ENCODE measurements at regions not wholly inside any gene's neighbourhood (a gene's known extent, or its start where the extent isn't known, plus 50 kb on each side); places are given as distances from the start of the nearest gene placed in this dataset.

GRCh38 chr4:14452764-14453163, 549.5 kb upstream of the CPEB2 start:
- no peaks in the 10 kb centered on the region for H3K9me3 Mint-ChIP-seq
- DNase-seq (ENCODE audit: low spot score), result no peak
- no peaks in the 10 kb centered on the region for H3K36me3 Mint-ChIP-seq (ENCODE audit: low read depth)
- no peaks in the 10 kb centered on the region for H3K4me1 Mint-ChIP-seq (ENCODE audit: low read depth)
- no peak overlapping the region for H3K27ac Mint-ChIP-seq
- no peak overlapping the region for H3K4me3 Mint-ChIP-seq (ENCODE audit: low read depth)
- intact Hi-C loops (cut with micrococcal nuclease), result no loop called here
- H3K27me3 Mint-ChIP-seq (ENCODE audit: low read depth), result no peaks in the 10 kb centered on the region

GRCh38 chr4:14458463-14458862, 543.8 kb upstream of the CPEB2 start:
- H3K9me3 Mint-ChIP-seq, result no peaks in the 10 kb centered on the region
- intact Hi-C loops (cut with micrococcal nuclease), result no loop called here
- H3K27ac Mint-ChIP-seq, result no peak overlapping the region
- no peaks in the 10 kb centered on the region for H3K27me3 Mint-ChIP-seq (ENCODE audit: low read depth)
- no peak overlapping the region for H3K4me3 Mint-ChIP-seq (ENCODE audit: low read depth)
- no peaks in the 10 kb centered on the region for H3K36me3 Mint-ChIP-seq (ENCODE audit: low read depth)
- H3K4me1 Mint-ChIP-seq (ENCODE audit: low read depth), result no peaks in the 10 kb centered on the region
- DNase-seq (ENCODE audit: low spot score), result no peak

DNA sequence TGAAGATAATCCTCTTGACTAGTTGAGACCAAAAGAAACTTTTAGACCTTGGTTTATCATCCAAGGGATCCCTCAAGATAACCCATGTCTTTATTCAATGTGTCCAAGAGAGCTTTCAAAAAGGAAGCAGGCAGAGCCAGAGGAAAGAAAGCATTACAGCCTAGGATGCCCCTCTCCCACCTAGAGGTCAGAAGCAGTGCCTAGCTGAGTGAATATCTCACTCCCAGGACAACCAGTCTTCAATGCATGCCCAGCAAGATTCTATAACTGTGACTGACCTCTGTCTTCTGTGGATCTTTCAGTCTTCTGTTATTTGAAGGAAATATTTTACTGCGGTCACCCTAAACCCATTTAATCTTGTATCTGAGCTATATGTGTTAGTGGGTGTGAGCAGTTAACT, 537.2 kb upstream of the CPEB2 start:
- H3K9me3 Mint-ChIP-seq, result no peaks in the 10 kb centered on the region
- intact Hi-C loops (cut with micrococcal nuclease), result no loop called here
- H3K27me3 Mint-ChIP-seq (ENCODE audit: low read depth), result no peaks in the 10 kb centered on the region
- DNase-seq (ENCODE audit: low spot score), result no peak
- H3K36me3 Mint-ChIP-seq (ENCODE audit: low read depth), result no peaks in the 10 kb centered on the region
- H3K4me3 Mint-ChIP-seq (ENCODE audit: low read depth), result no peak overlapping the region
- no peak overlapping the region for H3K27ac Mint-ChIP-seq
- no peaks in the 10 kb centered on the region for H3K4me1 Mint-ChIP-seq (ENCODE audit: low read depth)

DNA sequence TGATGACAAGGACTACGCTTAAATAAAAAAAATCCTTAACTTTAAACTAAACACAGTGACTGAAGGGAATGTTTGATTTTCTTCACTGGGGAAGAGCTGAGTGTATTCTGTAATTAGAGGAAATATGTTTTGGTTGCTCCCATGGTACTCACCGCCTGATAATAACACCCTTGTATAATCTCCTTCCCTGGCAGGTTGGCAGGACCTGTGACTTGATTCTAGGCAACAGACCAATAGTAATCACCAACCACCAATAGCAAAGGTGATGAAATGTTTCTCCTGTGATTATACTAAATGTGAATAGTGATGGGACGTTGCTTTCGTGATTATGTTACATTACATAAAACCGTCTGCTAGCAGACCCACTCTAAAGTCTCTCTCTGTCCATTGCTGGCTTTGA, 536.8 kb upstream of the CPEB2 start:
- Mint-ChIP-seq H3K9me3 (no peaks in the 10 kb centered on the region), H3K27me3 (ENCODE audit: low read depth) (no peaks in the 10 kb centered on the region), H3K4me3 (ENCODE audit: low read depth) (no peak overlapping the region), H3K4me1 (ENCODE audit: low read depth) (no peaks in the 10 kb centered on the region), H3K27ac (no peak overlapping the region), H3K36me3 (ENCODE audit: low read depth) (no peaks in the 10 kb centered on the region)
- no peak for DNase-seq (ENCODE audit: low spot score)
- intact Hi-C loops (cut with micrococcal nuclease), result no loop called here

- Mint-ChIP-seq H3K4me1 (ENCODE audit: low read depth) (no peaks in the 10 kb centered on the region), H3K27ac (no peak overlapping the region), H3K9me3 (peaks cover 7% of the 10 kb centered on the region), H3K4me3 (ENCODE audit: low read depth) (no peak overlapping the region), H3K27me3 (ENCODE audit: low read depth) (no peaks in the 10 kb centered on the region), H3K36me3 (ENCODE audit: low read depth) (no peaks in the 10 kb centered on the region)
- DNase-seq (ENCODE audit: low spot score), result no peak
- intact Hi-C loops (cut with micrococcal nuclease), result no loop called here
Measured at GRCh38 chr4:14478504-14478903, 523.8 kb upstream of the CPEB2 start.

GRCh38 chr4:14496408-14496807, 505.9 kb upstream of the CPEB2 start:
- H3K36me3 Mint-ChIP-seq (ENCODE audit: low read depth), result no peaks in the 10 kb centered on the region
- H3K27ac Mint-ChIP-seq, result no peak overlapping the region
- no peaks in the 10 kb centered on the region for H3K4me1 Mint-ChIP-seq (ENCODE audit: low read depth)
- no peaks in the 10 kb centered on the region for H3K9me3 Mint-ChIP-seq
- intact Hi-C loops (cut with micrococcal nuclease), result no loop called here
- no peak for DNase-seq (ENCODE audit: low spot score)
- no peak overlapping the region for H3K4me3 Mint-ChIP-seq (ENCODE audit: low read depth)
- no peaks in the 10 kb centered on the region for H3K27me3 Mint-ChIP-seq (ENCODE audit: low read depth)

DNA sequence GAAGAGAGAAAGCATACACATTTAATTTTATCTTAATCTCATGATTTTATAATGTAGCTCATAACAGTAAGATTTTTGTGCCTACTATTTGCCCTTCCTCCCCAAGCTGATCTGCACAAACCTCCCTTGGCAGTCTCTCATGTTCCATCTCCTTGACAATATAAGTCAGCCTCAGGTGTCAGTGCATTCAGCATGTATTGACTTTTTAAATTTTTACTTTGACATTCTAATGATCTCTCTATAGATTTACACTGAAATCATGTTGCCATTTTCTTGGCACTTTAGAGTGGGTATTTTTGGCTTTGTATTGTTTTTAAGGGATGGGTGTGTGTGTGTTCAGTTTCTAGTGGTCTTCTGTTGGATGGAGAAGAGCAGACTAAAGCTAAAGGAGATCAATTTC, 505.3 kb upstream of the CPEB2 start:
- Mint-ChIP-seq H3K9me3 (no peaks in the 10 kb centered on the region), H3K36me3 (ENCODE audit: low read depth) (no peaks in the 10 kb centered on the region), H3K4me1 (ENCODE audit: low read depth) (no peaks in the 10 kb centered on the region), H3K4me3 (ENCODE audit: low read depth) (no peak overlapping the region), H3K27ac (no peak overlapping the region), H3K27me3 (ENCODE audit: low read depth) (no peaks in the 10 kb centered on the region)
- DNase-seq (ENCODE audit: low spot score), result no peak
- intact Hi-C loops (cut with micrococcal nuclease), result no loop called here

DNA sequence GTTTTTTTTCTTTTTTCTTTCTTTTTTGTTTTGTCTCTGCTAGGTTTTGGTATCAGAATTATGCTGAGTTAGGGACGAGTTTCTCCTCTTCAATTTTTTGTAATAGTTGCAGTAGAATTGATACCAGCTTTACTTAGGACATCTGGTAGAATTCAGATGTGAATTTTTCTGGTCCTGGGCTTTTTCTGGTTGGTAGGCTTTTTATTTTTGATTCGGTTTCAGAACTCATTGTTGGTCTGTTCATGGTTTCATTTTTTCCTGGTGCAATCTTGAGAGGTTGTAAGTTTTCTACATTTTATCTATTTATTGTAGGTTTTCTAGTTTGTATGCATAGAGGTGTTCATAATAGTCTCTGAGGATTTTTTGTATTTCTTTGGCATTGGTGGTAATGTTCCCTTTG, 498.1 kb upstream of the CPEB2 start:
- Mint-ChIP-seq H3K27ac (no peak overlapping the region), H3K9me3 (no peaks in the 10 kb centered on the region), H3K27me3 (ENCODE audit: low read depth) (no peaks in the 10 kb centered on the region), H3K36me3 (ENCODE audit: low read depth) (no peaks in the 10 kb centered on the region), H3K4me3 (ENCODE audit: low read depth) (no peak overlapping the region), H3K4me1 (ENCODE audit: low read depth) (no peaks in the 10 kb centered on the region)
- DNase-seq (ENCODE audit: low spot score), result no peak
- intact Hi-C loops (cut with micrococcal nuclease), result no loop called here

GRCh38 chr4:14513471-14513870, 488.8 kb upstream of the CPEB2 start:
- Mint-ChIP-seq H3K27me3 (ENCODE audit: low read depth) (no peaks in the 10 kb centered on the region), H3K27ac (no peak overlapping the region), H3K9me3 (no peaks in the 10 kb centered on the region), H3K4me3 (ENCODE audit: low read depth) (no peak overlapping the region), H3K36me3 (ENCODE audit: low read depth) (no peaks in the 10 kb centered on the region), H3K4me1 (ENCODE audit: low read depth) (no peaks in the 10 kb centered on the region)
- no peak for DNase-seq (ENCODE audit: low spot score)
- intact Hi-C loops (cut with micrococcal nuclease), result no loop called here

DNA sequence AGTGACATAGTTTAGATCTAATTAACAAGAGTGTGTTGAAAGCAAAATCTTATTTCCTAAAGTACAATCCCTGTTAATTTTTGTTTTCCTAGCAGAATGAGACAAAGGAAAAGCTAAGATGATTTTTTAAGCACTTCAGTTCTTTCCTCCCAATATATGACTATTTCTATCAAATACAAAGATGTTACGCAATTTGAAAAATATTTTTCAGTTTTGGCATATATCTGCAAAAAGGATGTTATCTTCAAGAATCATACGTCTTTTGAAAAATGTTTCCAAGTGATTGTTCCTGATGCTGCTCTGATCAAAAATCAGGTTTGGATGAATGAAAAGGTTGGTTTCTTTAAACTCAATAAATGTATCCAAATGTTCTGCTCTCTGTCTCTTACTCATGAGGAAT, 486.7 kb upstream of the CPEB2 start:
- intact Hi-C loops (cut with micrococcal nuclease), result no loop called here
- no peaks in the 10 kb centered on the region for H3K9me3 Mint-ChIP-seq
- H3K36me3 Mint-ChIP-seq (ENCODE audit: low read depth), result no peaks in the 10 kb centered on the region
- H3K4me3 Mint-ChIP-seq (ENCODE audit: low read depth), result no peak overlapping the region
- H3K27me3 Mint-ChIP-seq (ENCODE audit: low read depth), result no peaks in the 10 kb centered on the region
- H3K27ac Mint-ChIP-seq, result no peak overlapping the region
- no peak for DNase-seq (ENCODE audit: low spot score)
- H3K4me1 Mint-ChIP-seq (ENCODE audit: low read depth), result no peaks in the 10 kb centered on the region

DNA sequence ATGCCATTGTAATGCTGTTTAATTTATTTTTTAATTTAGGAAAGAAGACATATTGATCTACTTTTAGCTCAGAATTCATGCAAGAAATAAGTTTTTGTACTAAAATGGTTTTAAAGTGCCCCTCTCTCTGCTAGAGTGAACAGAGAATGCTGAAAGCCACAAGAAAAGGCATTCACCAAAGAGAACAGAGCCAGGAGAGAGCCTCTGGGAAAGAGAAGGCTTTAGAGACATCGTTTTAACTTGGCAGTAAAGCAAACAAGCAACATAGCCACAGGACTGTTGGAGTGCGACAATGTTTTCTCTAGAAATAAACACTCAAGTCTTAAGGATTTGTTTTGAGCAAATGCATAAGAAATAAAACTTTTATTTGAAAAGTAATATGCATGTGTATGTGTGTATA, 484.1 kb upstream of the CPEB2 start:
- no peaks in the 10 kb centered on the region for H3K9me3 Mint-ChIP-seq
- no peak overlapping the region for H3K4me3 Mint-ChIP-seq (ENCODE audit: low read depth)
- H3K27me3 Mint-ChIP-seq (ENCODE audit: low read depth), result no peaks in the 10 kb centered on the region
- no peak overlapping the region for H3K27ac Mint-ChIP-seq
- intact Hi-C loops (cut with micrococcal nuclease), result no loop called here
- H3K36me3 Mint-ChIP-seq (ENCODE audit: low read depth), result no peaks in the 10 kb centered on the region
- H3K4me1 Mint-ChIP-seq (ENCODE audit: low read depth), result no peaks in the 10 kb centered on the region
- DNase-seq (ENCODE audit: low spot score), result no peak

DNA sequence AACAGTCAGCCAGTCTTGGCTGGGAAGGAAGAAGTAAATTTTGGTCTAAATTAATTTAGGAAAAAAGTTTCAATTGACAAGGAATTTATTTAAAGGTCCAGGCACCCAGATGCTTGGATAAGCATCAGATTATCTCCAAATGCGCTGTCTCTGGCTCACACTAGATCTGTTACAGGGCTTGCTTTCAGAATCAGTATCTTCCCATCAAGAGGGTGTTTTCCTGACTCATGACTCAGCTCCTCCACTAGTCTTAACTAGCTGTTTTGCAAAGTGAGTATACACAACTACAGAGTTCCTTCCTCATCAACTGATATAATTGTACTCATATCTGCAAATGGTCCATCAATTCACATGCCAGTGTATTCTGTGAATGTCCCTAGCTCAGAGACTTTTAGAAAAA, 482.1 kb upstream of the CPEB2 start:
- DNase-seq (ENCODE audit: low spot score), result no peak
- no peak overlapping the region for H3K27ac Mint-ChIP-seq
- H3K4me1 Mint-ChIP-seq (ENCODE audit: low read depth), result no peaks in the 10 kb centered on the region
- no peaks in the 10 kb centered on the region for H3K36me3 Mint-ChIP-seq (ENCODE audit: low read depth)
- no peaks in the 10 kb centered on the region for H3K9me3 Mint-ChIP-seq
- intact Hi-C loops (cut with micrococcal nuclease), result no loop called here
- no peak overlapping the region for H3K4me3 Mint-ChIP-seq (ENCODE audit: low read depth)
- no peaks in the 10 kb centered on the region for H3K27me3 Mint-ChIP-seq (ENCODE audit: low read depth)

GRCh38 chr4:14524276-14524675, 478.0 kb upstream of the CPEB2 start:
- Mint-ChIP-seq H3K27ac (no peak overlapping the region), H3K9me3 (no peaks in the 10 kb centered on the region), H3K27me3 (ENCODE audit: low read depth) (no peaks in the 10 kb centered on the region), H3K4me1 (ENCODE audit: low read depth) (no peaks in the 10 kb centered on the region), H3K4me3 (ENCODE audit: low read depth) (no peak overlapping the region), H3K36me3 (ENCODE audit: low read depth) (no peaks in the 10 kb centered on the region)
- no peak for DNase-seq (ENCODE audit: low spot score)
- intact Hi-C loops (cut with micrococcal nuclease), result no loop called here

- DNase-seq (ENCODE audit: low spot score), result no peak
- H3K27me3 Mint-ChIP-seq (ENCODE audit: low read depth), result no peaks in the 10 kb centered on the region
- H3K36me3 Mint-ChIP-seq (ENCODE audit: low read depth), result no peaks in the 10 kb centered on the region
- H3K4me3 Mint-ChIP-seq (ENCODE audit: low read depth), result no peak overlapping the region
- H3K27ac Mint-ChIP-seq, result no peak overlapping the region
- no peaks in the 10 kb centered on the region for H3K9me3 Mint-ChIP-seq
- no peaks in the 10 kb centered on the region for H3K4me1 Mint-ChIP-seq (ENCODE audit: low read depth)
- intact Hi-C loops (cut with micrococcal nuclease), result no loop called here
Measured at GRCh38 chr4:14528918-14529317, 473.4 kb upstream of the CPEB2 start.
